ENCODE measurements at regions not wholly inside any gene's neighbourhood (a gene's known extent, or its start where the extent isn't known, plus 50 kb on each side); places are given as distances from the start of the nearest gene placed in this dataset.

DNA sequence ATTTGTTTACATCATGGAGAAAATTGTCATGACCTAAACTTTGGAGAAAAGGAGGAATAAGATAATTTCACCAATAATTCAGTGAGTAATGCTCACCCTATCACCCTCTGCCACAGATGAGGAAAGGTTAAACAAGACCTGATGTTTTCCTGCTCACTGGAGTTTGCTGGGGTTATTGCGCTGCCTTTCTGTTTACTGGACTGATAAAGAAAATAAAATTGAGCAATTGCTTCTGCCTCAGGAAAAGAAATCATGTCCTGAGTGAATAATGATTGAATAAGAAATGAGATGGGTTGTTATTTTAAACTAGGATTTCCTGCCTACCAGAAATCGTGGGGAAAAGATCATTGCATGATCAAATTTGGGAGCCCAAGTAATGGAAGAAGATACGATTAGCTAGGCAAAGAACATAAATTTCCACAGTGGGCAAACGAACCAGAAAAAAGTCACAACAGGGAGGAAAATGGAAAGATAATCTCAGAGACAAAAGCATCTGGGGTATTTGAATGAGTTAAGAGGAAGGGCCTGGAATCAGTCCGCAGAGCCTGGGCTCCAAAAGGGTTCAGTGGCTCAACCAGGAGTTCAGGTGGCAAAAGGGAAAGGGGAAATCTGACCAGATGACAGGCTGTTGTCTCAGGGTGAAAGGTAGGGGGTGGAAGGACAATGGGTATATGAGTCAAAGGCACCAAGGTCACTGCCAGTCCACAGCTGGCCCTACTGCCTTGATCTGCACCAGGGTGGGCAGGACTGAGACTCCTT is 146.8 kb downstream of the FAM43A start:
- Histone ChIP-seq H3K27ac (no peak overlapping the region), H3K4me3 (no peak overlapping the region), H3K27me3 (no peaks in the 10 kb centered on the region), H3K36me3 (no peaks in the 10 kb centered on the region), H3K4me1 (no peaks in the 10 kb centered on the region), H3K9me3 (no peaks in the 10 kb centered on the region)
- in situ Hi-C loops (cut with MboI; ENCODE audit: low pct_ligation_motif_present in 1 of 4, low pct_unique_long_range_greater_than_20kb in 1 of 4, low sequenced_read_pairs in 3 of 4): no loop called here
- intact Hi-C loops (cut with DNase I; ENCODE audit: low total_unique reads): no loop called here
- no peak for DNase-seq
- 75 to 92% methylated on average over 5 of the region's 5 CpGs for WGBS, 2 donors (ENCODE audit: low coverage in 1 of 2)
- TF ChIP-seq POLR2A (IDR thresholded peaks at IDR 0.05) (no peak), POLR2AphosphoS5 (IDR thresholded peaks at IDR 0.05) (no peak), CTCF (IDR thresholded peaks at IDR 0.05) (no peak), EP300 (IDR thresholded peaks at IDR 0.05; ENCODE audit: low read depth) (no peak)

GRCh38 chr3:194833114-194833910 is 147.6 kb downstream of the FAM43A start:
- WGBS, 2 donors (ENCODE audit: low coverage in 1 of 2): 95 to 100% methylated on average over 2 to 14 of the region's 14 CpGs
- no peak for DNase-seq
- no peaks in the 10 kb centered on the region for H3K4me1 ChIP-seq
- no peak overlapping the region for H3K27ac ChIP-seq
- intact Hi-C loops (cut with DNase I; ENCODE audit: low total_unique reads) (no loop called here), in situ Hi-C loops (cut with MboI; ENCODE audit: low pct_ligation_motif_present in 1 of 4, low pct_unique_long_range_greater_than_20kb in 1 of 4, low sequenced_read_pairs in 3 of 4) (no loop called here)
- TF ChIP-seq POLR2A (IDR thresholded peaks at IDR 0.05) (no peak), EP300 (IDR thresholded peaks at IDR 0.05; ENCODE audit: low read depth) (no peak), POLR2AphosphoS5 (IDR thresholded peaks at IDR 0.05) (no peak), CTCF (IDR thresholded peaks at IDR 0.05) (no peak)
- no peak overlapping the region for H3K4me3 ChIP-seq
- no peaks in the 10 kb centered on the region for H3K9me3 ChIP-seq
- no peaks in the 10 kb centered on the region for H3K27me3 ChIP-seq
- H3K36me3 ChIP-seq: no peaks in the 10 kb centered on the region

DNA sequence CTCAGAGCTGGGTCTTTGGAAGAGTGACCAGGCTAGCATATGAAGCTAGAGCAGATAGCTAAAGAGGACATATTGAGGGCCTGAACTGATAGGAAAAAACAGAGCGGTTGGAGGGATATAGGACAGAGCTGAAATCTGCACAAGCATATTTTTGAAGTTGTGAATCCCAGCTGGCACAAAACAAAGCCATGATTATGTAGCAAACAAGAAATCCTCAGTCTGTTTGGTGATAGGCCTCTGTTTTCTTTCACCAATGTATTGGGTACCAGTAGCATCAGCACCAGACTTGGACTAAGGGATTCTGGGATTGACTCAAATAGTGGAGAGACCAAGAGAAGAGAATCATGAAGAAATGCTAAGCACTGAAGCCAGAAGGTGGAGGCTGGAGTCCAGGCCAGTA is 151.0 kb downstream of the FAM43A start:
- Histone ChIP-seq H3K36me3 (no peaks in the 10 kb centered on the region), H3K9me3 (no peaks in the 10 kb centered on the region), H3K4me1 (no peaks in the 10 kb centered on the region), H3K27ac (no peak overlapping the region), H3K4me3 (no peak overlapping the region), H3K27me3 (no peaks in the 10 kb centered on the region)
- TF ChIP-seq CTCF (IDR thresholded peaks at IDR 0.05): no peak
- WGBS, 2 donors (ENCODE audit: low coverage in 1 of 2): 89 to 100% methylated on average over 1 of the region's 1 CpG
- intact Hi-C loops (cut with DNase I; ENCODE audit: low total_unique reads) (no loop called here), in situ Hi-C loops (cut with MboI; ENCODE audit: low pct_ligation_motif_present in 1 of 4, low pct_unique_long_range_greater_than_20kb in 1 of 4, low sequenced_read_pairs in 3 of 4) (no loop called here)
- no peak for DNase-seq

- TF ChIP-seq CTCF (IDR thresholded peaks at IDR 0.05): no peak
- no peak for TF ChIP-seq POLR2AphosphoS5 (IDR thresholded peaks at IDR 0.05)
- intact Hi-C loops (cut with DNase I; ENCODE audit: low total_unique reads): no loop called here
- WGBS, 2 donors (ENCODE audit: low coverage in 1 of 2): 77 to 89% methylated on average over 6 to 9 of the region's 9 CpGs
- no peaks in the 10 kb centered on the region for H3K4me1 ChIP-seq
- H3K4me3 ChIP-seq: no peak overlapping the region
- no peaks in the 10 kb centered on the region for H3K36me3 ChIP-seq
- H3K27ac ChIP-seq: no peak overlapping the region
- no peaks in the 10 kb centered on the region for H3K27me3 ChIP-seq
- no peak for DNase-seq
- in situ Hi-C loops (cut with MboI; ENCODE audit: low pct_ligation_motif_present in 1 of 4, low pct_unique_long_range_greater_than_20kb in 1 of 4, low sequenced_read_pairs in 3 of 4): no loop called here
- no peaks in the 10 kb centered on the region for H3K9me3 ChIP-seq
Observed at GRCh38 chr3:194837457-194838127, 151.9 kb downstream of the FAM43A start.

All from transverse colon (tissue), 4 donors.